ENCODE measurements at regions not wholly inside any gene's neighbourhood (a gene's known extent, or its start where the extent isn't known, plus 50 kb on each side); places are given as distances from the start of the nearest gene placed in this dataset.
"Not testable (repeated sequence)": the region's sequence is repeated elsewhere in the genome, so short reads cannot be mapped to it uniquely, and the experiment has no call there.

DNA sequence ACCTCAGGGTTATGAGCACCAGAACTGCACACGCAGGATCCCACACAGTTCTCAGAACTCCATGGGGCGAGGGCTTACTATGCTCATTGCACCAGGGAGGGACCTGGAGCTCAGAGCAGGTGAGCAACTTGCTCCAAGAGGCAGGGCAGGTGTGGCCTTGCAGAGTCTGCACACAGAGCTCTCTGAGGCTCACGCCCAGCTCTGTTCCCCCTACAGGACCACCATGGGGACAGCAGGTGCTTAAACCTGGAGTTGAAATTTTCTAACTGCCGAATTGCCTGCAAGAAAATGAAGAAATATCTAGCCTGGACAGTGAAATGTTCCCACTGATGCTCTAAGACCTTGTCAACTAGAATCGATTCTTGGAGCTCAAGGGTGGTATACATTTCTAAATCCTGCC lies 49.9 kb upstream of the MSMB start:
- TF ChIP-seq TBP (IDR thresholded peaks at IDR 0.05; ENCODE audit: low read depth, low read length); YY1 (IDR thresholded peaks at IDR 0.05; ENCODE audit: low read depth, low read length); EP300 (IDR thresholded peaks at IDR 0.05; ENCODE audit: borderline replicate concordance in 1 of 2, low read depth in 2 of 2, low read length in 2 of 2); RFX5 (IDR thresholded peaks at IDR 0.05; ENCODE audit: borderline replicate concordance, low read depth, low read length); JUND (IDR thresholded peaks at IDR 0.05; ENCODE audit: low read length); POLR2A (IDR thresholded peaks at IDR 0.05; ENCODE audit: control extremely low read depth in 1 of 2, low read depth in 2 of 2, low read length in 2 of 2); EZH2 (IDR thresholded peaks at IDR 0.05; ENCODE audit: low read depth, low read length, severe bottlenecking); RXRA (IDR thresholded peaks at IDR 0.05; ENCODE audit: insufficient read depth, low read depth, low read length); FOSL1 (IDR thresholded peaks at IDR 0.05; ENCODE audit: insufficient read depth, low read depth, low read length): not testable (repeated sequence)
- TF ChIP-seq, protein P1, sequence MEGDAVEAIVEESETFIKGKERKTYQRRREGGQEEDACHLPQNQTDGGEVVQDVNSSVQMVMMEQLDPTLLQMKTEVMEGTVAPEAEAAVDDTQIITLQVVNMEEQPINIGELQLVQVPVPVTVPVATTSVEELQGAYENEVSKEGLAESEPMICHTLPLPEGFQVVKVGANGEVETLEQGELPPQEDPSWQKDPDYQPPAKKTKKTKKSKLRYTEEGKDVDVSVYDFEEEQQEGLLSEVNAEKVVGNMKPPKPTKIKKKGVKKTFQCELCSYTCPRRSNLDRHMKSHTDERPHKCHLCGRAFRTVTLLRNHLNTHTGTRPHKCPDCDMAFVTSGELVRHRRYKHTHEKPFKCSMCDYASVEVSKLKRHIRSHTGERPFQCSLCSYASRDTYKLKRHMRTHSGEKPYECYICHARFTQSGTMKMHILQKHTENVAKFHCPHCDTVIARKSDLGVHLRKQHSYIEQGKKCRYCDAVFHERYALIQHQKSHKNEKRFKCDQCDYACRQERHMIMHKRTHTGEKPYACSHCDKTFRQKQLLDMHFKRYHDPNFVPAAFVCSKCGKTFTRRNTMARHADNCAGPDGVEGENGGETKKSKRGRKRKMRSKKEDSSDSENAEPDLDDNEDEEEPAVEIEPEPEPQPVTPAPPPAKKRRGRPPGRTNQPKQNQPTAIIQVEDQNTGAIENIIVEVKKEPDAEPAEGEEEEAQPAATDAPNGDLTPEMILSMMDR (IDR thresholded peaks at IDR 0.05; ENCODE audit: control extremely low read depth in 1 of 3, insufficient read depth in 1 of 3, low read depth in 1 of 3, low read length in 3 of 3) = 0 out of 4 replicates have a peak, but pooled peaks of 1 of the 3 experiments have one; percentile 20
- TF ChIP-seq, protein P2, sequence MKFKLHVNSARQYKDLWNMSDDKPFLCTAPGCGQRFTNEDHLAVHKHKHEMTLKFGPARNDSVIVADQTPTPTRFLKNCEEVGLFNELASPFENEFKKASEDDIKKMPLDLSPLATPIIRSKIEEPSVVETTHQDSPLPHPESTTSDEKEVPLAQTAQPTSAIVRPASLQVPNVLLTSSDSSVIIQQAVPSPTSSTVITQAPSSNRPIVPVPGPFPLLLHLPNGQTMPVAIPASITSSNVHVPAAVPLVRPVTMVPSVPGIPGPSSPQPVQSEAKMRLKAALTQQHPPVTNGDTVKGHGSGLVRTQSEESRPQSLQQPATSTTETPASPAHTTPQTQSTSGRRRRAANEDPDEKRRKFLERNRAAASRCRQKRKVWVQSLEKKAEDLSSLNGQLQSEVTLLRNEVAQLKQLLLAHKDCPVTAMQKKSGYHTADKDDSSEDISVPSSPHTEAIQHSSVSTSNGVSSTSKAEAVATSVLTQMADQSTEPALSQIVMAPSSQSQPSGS (IDR thresholded peaks at IDR 0.05; ENCODE audit: low read length) = not testable (repeated sequence)
- TF ChIP-seq, protein P3, sequence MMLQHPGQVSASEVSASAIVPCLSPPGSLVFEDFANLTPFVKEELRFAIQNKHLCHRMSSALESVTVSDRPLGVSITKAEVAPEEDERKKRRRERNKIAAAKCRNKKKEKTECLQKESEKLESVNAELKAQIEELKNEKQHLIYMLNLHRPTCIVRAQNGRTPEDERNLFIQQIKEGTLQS (IDR thresholded peaks at IDR 0.05; ENCODE audit: insufficient read depth, low read depth, low read length) = not testable (repeated sequence)
